ENCODE measurements at regions not wholly inside any gene's neighbourhood (a gene's known extent, or its start where the extent isn't known, plus 50 kb on each side); places are given as distances from the start of the nearest gene placed in this dataset.

- H3K79me1 ChIP-seq (ENCODE audit: low read depth, low read length) = no peaks in the 10 kb centered on the region
- H2BK12ac ChIP-seq (ENCODE audit: low read depth, low read length) = no peak overlapping the region
- no peaks in the 10 kb centered on the region for H3K36me3 ChIP-seq (ENCODE audit: control insufficient read depth in 2 of 4, insufficient read depth in 4 of 4, low read length in 3 of 4)
- FAIRE-seq (no peak), DNase-seq (ENCODE audit: low read depth in 1 of 2, low spot score in 2 of 2) (no peak)
- H2AK5ac ChIP-seq (ENCODE audit: low read depth, low read length) = no peak overlapping the region
- no peak overlapping the region for H3K14ac ChIP-seq (ENCODE audit: insufficient read length)
- no peak overlapping the region for H3K4me3 ChIP-seq (ENCODE audit: extremely low read depth in 1 of 4, insufficient read depth in 2 of 4, low read depth in 3 of 4, low read length in 4 of 4)
- H4K91ac ChIP-seq (replicated peaks; ENCODE audit: insufficient read length, low read length) = no peak overlapping the region
- no peak overlapping the region for H3K4ac ChIP-seq (replicated peaks; ENCODE audit: insufficient read length, low read depth, low read length)
- H3K27ac ChIP-seq (ENCODE audit: low read depth, low read length) = no peak overlapping the region
- H3K18ac ChIP-seq (ENCODE audit: extremely low read depth, low read length) = no peak overlapping the region
- 86% methylated on average over 1 of the region's 1 CpG; no CpG with 5 or more reads in 1 of the 2 experiments for WGBS, 2 experiments (ENCODE audit: extremely low coverage in 1 of 2, insufficient coverage in 1 of 2, insufficient read length in 1 of 2, insufficient replicate concordance in 2 of 2, low coverage in 1 of 2, low lambda C conversion rate in 2 of 2, missing lambda C conversion rate in 1 of 2)
- no peaks in the 10 kb centered on the region for H3K27me3 ChIP-seq (replicated peaks in 1 of 4; ENCODE audit: control insufficient read depth in 3 of 4, extremely low read depth in 1 of 4, insufficient read depth in 3 of 4, low read length in 3 of 4)
- H4K20me1 ChIP-seq (replicated peaks in 1 of 2; ENCODE audit: control insufficient read depth in 1 of 2, insufficient read depth in 2 of 2, low read length in 2 of 2) = no peaks in the 10 kb centered on the region
- no peaks in the 10 kb centered on the region for H3K23me2 ChIP-seq (ENCODE audit: low read depth, low read length)
- no peaks in the 10 kb centered on the region for H3K4me1 ChIP-seq (replicated peaks in 1 of 4; ENCODE audit: control insufficient read depth in 3 of 4, insufficient read depth in 4 of 4, low read length in 3 of 4)
- H2BK15ac ChIP-seq (ENCODE audit: low read length) = no peak overlapping the region
- H3K56ac ChIP-seq (replicated peaks; ENCODE audit: insufficient read length, low read depth, low read length) = no peak overlapping the region
- H4K5ac ChIP-seq (ENCODE audit: insufficient read length, low read depth, low read length) = no peak overlapping the region
- H2BK5ac ChIP-seq (ENCODE audit: low read depth, low read length) = no peak overlapping the region
- no peak overlapping the region for H2AFZ ChIP-seq (ENCODE audit: low read length)
- H3K9ac ChIP-seq (replicated peaks in 1 of 4; ENCODE audit: extremely low read depth in 1 of 4, low read depth in 3 of 4, low read length in 3 of 4) = no peak overlapping the region
- ChIA-PET CTCF (ENCODE audit: partially characterized antibody) (interaction anchor here (0.8 to 1.8 kb wide), 8 partner anchors 12 to 131 kb away, joined by 3 to 9 read pairs (median 4); no protein-coding TSS in a partner anchor), POLR2A (ENCODE audit: partially characterized antibody) (no interaction called here)
- no peak overlapping the region for H2BK20ac ChIP-seq (ENCODE audit: low read length)
- no peak overlapping the region for H4K8ac ChIP-seq (ENCODE audit: extremely low read depth, insufficient read depth, low read length)
- H2BK120ac ChIP-seq (replicated peaks; ENCODE audit: low read depth, low read length) = no peak overlapping the region
- no peaks in the 10 kb centered on the region for H3K79me2 ChIP-seq (ENCODE audit: control insufficient read depth in 1 of 2, insufficient read depth in 2 of 2, low read length in 2 of 2)
- no peak for TF ChIP-seq SIX5 (IDR thresholded peaks at IDR 0.05; ENCODE audit: low read depth, low read length)
- TF ChIP-seq BCL11A (IDR thresholded peaks at IDR 0.05; ENCODE audit: low read depth in 2 of 2, low read length in 2 of 2) = no peak
- no peak for TF ChIP-seq SP1 (IDR thresholded peaks at IDR 0.05; ENCODE audit: low read depth, low read length)
- TF ChIP-seq TEAD4 (IDR thresholded peaks at IDR 0.05; ENCODE audit: low read depth, low read length) = no peak
- TF ChIP-seq BRCA1 (IDR thresholded peaks at IDR 0.05; ENCODE audit: low read depth, low read length) = no peak
- no peak for TF ChIP-seq PHF8 (conservative IDR thresholded peaks at IDR 0.05; ENCODE audit: low read depth, low read length)
- TF ChIP-seq SIN3A (conservative IDR thresholded peaks at IDR 0.05 in 1 of 2, IDR thresholded peaks at IDR 0.05 in 1 of 2; ENCODE audit: low read depth in 1 of 2, low read length in 2 of 2) = no peak
- no peak for TF ChIP-seq RFX5 (IDR thresholded peaks at IDR 0.05; ENCODE audit: borderline replicate concordance, low read depth, low read length)
- TF ChIP-seq HDAC6 (IDR thresholded peaks at IDR 0.05; ENCODE audit: low read depth, low read length) = no peak
- no peak for TF ChIP-seq JUN (IDR thresholded peaks at IDR 0.05; ENCODE audit: low read depth, low read length)
- no peak for TF ChIP-seq SAP30 (IDR thresholded peaks at IDR 0.05; ENCODE audit: insufficient read depth, insufficient replicate concordance, low read length)
- TF ChIP-seq SP4 (IDR thresholded peaks at IDR 0.05; ENCODE audit: low read length) = no peak
- TF ChIP-seq RNF2 (IDR thresholded peaks at IDR 0.05; ENCODE audit: borderline replicate concordance, low read depth, low read length, missing control alignments, poor library complexity, severe bottlenecking) = no peak
- H3K9me3 ChIP-seq (ENCODE audit: insufficient read depth in 2 of 2, low read depth in 1 of 2, low read length in 1 of 2) = no peaks in the 10 kb centered on the region
- H3K4me2 ChIP-seq (ENCODE audit: insufficient read depth in 1 of 2, low read depth in 2 of 2, low read length in 2 of 2) = no peak overlapping the region
- no peak overlapping the region for H3K23ac ChIP-seq (ENCODE audit: insufficient read length)
Measured at GRCh38 chr10:123244747-123245146, 90.5 kb downstream of the BUB3 start.

Measured in H1 (cell line).